ENCODE measurements at regions not wholly inside any gene's neighbourhood (a gene's known extent, or its start where the extent isn't known, plus 50 kb on each side); places are given as distances from the start of the nearest gene placed in this dataset.

DNA sequence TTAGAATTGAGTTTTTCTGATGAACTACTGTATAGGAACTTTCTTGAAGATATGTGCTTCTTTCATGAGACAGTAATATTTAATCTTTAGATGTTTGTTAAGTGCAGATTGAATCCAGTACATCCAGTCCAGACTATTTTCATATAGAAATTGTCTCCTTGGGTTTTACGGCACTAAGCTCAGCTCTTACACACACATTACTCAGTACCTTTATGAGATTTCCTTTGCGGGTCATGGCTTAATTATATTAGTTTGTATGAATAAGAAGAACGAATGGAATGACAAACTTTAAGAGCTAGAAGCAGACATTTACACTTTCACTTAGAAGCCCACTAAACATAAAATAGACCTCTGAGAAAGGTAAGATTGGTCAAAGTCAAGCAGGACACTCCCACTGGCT is 223.3 kb upstream of the THUMPD2 start (continued):
- no peak for TF ChIP-seq AFF4 (CRISPR knock-in tag; IDR thresholded peaks at IDR 0.05; ENCODE audit: borderline replicate concordance)
- TF ChIP-seq NR2C2 (CRISPR knock-in tag; IDR thresholded peaks at IDR 0.05): no peak

GRCh38 chr2:39999864-40000263 is 220.8 kb upstream of the THUMPD2 start:
- H3K4me3 Mint-ChIP-seq: no peak overlapping the region
- ChIA-PET CTCF (no interaction called here), POLR2A (no interaction called here)
- DNase-seq (ENCODE audit: low spot score) (no peak), ATAC-seq (no peak)
- TF ChIP-seq HMGA2 (CRISPR knock-in tag; IDR thresholded peaks at IDR 0.05): no peak
- TF ChIP-seq ZNF219 (CRISPR knock-in tag; IDR thresholded peaks at IDR 0.05; ENCODE audit: borderline replicate concordance): no peak
- no peak for TF ChIP-seq SMAD3 (CRISPR knock-in tag; IDR thresholded peaks at IDR 0.05; ENCODE audit: borderline replicate concordance)
- TF ChIP-seq, protein P1, sequence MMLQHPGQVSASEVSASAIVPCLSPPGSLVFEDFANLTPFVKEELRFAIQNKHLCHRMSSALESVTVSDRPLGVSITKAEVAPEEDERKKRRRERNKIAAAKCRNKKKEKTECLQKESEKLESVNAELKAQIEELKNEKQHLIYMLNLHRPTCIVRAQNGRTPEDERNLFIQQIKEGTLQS (CRISPR knock-in tag; conservative IDR thresholded peaks at IDR 0.05): no peak
- no peak for TF ChIP-seq TP53 (CRISPR knock-in tag; IDR thresholded peaks at IDR 0.05)
- TF ChIP-seq ZNF416 (CRISPR knock-in tag; IDR thresholded peaks at IDR 0.05): no peak
- TF ChIP-seq SOX15 (CRISPR knock-in tag; IDR thresholded peaks at IDR 0.05): no peak
- no peak for TF ChIP-seq GABPB1 (CRISPR knock-in tag; IDR thresholded peaks at IDR 0.05)
- no peak for TF ChIP-seq ZSCAN18 (CRISPR knock-in tag; IDR thresholded peaks at IDR 0.05)
- no peak for TF ChIP-seq NR1H2 (CRISPR knock-in tag; IDR thresholded peaks at IDR 0.05)
- no peak for TF ChIP-seq FOXP1 (CRISPR knock-in tag; IDR thresholded peaks at IDR 0.05; ENCODE audit: borderline replicate concordance)
- no peak for TF ChIP-seq ZMAT4 (CRISPR knock-in tag; IDR thresholded peaks at IDR 0.05)
- TF ChIP-seq, protein P2, sequence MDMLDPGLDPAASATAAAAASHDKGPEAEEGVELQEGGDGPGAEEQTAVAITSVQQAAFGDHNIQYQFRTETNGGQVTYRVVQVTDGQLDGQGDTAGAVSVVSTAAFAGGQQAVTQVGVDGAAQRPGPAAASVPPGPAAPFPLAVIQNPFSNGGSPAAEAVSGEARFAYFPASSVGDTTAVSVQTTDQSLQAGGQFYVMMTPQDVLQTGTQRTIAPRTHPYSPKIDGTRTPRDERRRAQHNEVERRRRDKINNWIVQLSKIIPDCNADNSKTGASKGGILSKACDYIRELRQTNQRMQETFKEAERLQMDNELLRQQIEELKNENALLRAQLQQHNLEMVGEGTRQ (CRISPR knock-in tag; IDR thresholded peaks at IDR 0.05): no peak
- no peak for TF ChIP-seq PRDM15 (CRISPR knock-in tag; IDR thresholded peaks at IDR 0.05)
- H3K27me3 Mint-ChIP-seq (ENCODE audit: low read depth): no peaks in the 10 kb centered on the region
- no peaks in the 10 kb centered on the region for H3K9me3 Mint-ChIP-seq
- no peak overlapping the region for H3K27ac Mint-ChIP-seq
- no peaks in the 10 kb centered on the region for H3K4me1 Mint-ChIP-seq
- H3K36me3 Mint-ChIP-seq: no peaks in the 10 kb centered on the region

Measured in WTC11 (cell line).